Panc1 (cell line): ENCODE measurements at regions not wholly inside any gene's neighbourhood (a gene's known extent, or its start where the extent isn't known, plus 50 kb on each side); places are given as distances from the start of the nearest gene placed in this dataset.

Source experiments
- ATAC-seq: fragments of 200-7000 bp; cut with Tn5 transposase; 2 replicates; pipeline ENCODE4 v1.9.1; 2020; ENCODE audit warnings: mild to moderate bottlenecking, moderate library complexity
- BruUV-seq: library from RNA; stranded (reverse); fragments of 400-500 nt; replicated peaks from 2 replicates; lab custom pipeline; 2021; lab: Mats Ljungman, UMichigan
- CTCF ChIA-PET: fragments of 300-600 bp; sonication (Branson Sonifier 250); formaldehyde crosslinking; loops from one replicate; lab custom pipeline; 2022; ENCODE audit warnings: antibody characterized with exemption; lab: Charles Lee
- POLR2A ChIA-PET: fragments of 300-600 bp; sonication (Branson Sonifier 250); formaldehyde crosslinking; loops from one replicate; lab custom pipeline; 2022; ENCODE audit warnings: antibody characterized with exemption; lab: Charles Lee
- DNase-seq: peaks from one replicate; pipeline ENCODE4 v3.0.0-alpha.2; 2010; ENCODE audit warnings: low read depth, low spot score
- H3K27ac ChIP-seq: 2 replicates; pipeline ENCODE4 v1.5.1; 2011; ENCODE audit warnings: mild to moderate bottlenecking, low read length, inconsistent platforms
- H3K27me3 ChIP-seq: fragments of 200-500 bp; sonication (Bioruptor generic); 2 replicates; pipeline ENCODE4 v1.6.0; 2014; ENCODE audit warnings: low read length, inconsistent platforms; ENCODE audit not compliant: control insufficient read depth, insufficient read depth
- H3K36me3 ChIP-seq: fragments of 200-500 bp; sonication (Bioruptor generic); 2 replicates; pipeline ENCODE4 v1.5.1; 2014; ENCODE audit warnings: inconsistent platforms, mild to moderate bottlenecking, low read length, moderate library complexity; ENCODE audit not compliant: control insufficient read depth, insufficient read depth
- H3K4me1 ChIP-seq: 2 replicates; pipeline ENCODE4 v1.5.1; 2011; ENCODE audit warnings: inconsistent platforms, mild to moderate bottlenecking, low read length, moderate library complexity; ENCODE audit not compliant: control insufficient read depth, insufficient read depth
- H3K4me3 ChIP-seq, 2 experiments: 2 replicates each; pipeline ENCODE4 v1.5.1; 2011 to 2012; ENCODE audit warnings: low read depth in 2 of 2, low read length in 2 of 2, mild to moderate bottlenecking in 2 of 2, inconsistent platforms in 1 of 2, moderate library complexity in 1 of 2
- H3K9me3 ChIP-seq: fragments of 200-500 bp; sonication (Bioruptor generic); 2 replicates; pipeline ENCODE4 v1.5.1; 2014; ENCODE audit warnings: low read depth, mild to moderate bottlenecking, inconsistent platforms, low read length, moderate library complexity; ENCODE audit not compliant: control insufficient read depth, insufficient read depth
- POLR2AphosphoS5 ChIP-seq: IDR thresholded peaks from 2 replicates; pipeline ENCODE4 v1.6.1; 2012; ENCODE audit warnings: mild to moderate bottlenecking, low read depth, low read length, moderate library complexity
- SIN3A ChIP-seq: IDR thresholded peaks from 2 replicates; pipeline ENCODE4 v1.6.1; 2012; ENCODE audit warnings: low read depth, mild to moderate bottlenecking, low read length, moderate library complexity, borderline replicate concordance; ENCODE audit not compliant: insufficient read depth
- TCF7L2 ChIP-seq: IDR thresholded peaks from 2 replicates; pipeline ENCODE4 v1.6.1; 2011; ENCODE audit warnings: mild to moderate bottlenecking, low read depth, low read length, inconsistent platforms
- in situ Hi-C: cut with HindIII; loops from 2 replicates; pipeline ENCODE4 v1.10.0; 2016; ENCODE audit warnings: low sequenced_read_pairs, low pct_unique_long_range_greater_than_20kb
- intact Hi-C: fragments of 100-400 bp; cut with micrococcal nuclease; formaldehyde crosslinking; loops from one replicate; pipeline ENCODE4 v1.10.0; 2022; ENCODE audit not compliant: unreplicated experiment
- TF ChIP-seq, protein P1 (sequence below), 2 experiments: IDR thresholded peaks; 2 replicates each; pipeline ENCODE4 v1.6.1; 2011 to 2012; ENCODE audit warnings: low read depth in 2 of 2, control low read depth in 1 of 2, low read length in 1 of 2, mild to moderate bottlenecking in 1 of 2, moderate library complexity in 1 of 2; ENCODE audit not compliant: insufficient read depth in 1 of 2
- TF ChIP-seq, protein P2 (sequence below): fragments of 450-650 bp; IDR thresholded peaks from 2 replicates; pipeline ENCODE4 v1.5.1; 2017; ENCODE audit warnings: mild to moderate bottlenecking

DNA sequence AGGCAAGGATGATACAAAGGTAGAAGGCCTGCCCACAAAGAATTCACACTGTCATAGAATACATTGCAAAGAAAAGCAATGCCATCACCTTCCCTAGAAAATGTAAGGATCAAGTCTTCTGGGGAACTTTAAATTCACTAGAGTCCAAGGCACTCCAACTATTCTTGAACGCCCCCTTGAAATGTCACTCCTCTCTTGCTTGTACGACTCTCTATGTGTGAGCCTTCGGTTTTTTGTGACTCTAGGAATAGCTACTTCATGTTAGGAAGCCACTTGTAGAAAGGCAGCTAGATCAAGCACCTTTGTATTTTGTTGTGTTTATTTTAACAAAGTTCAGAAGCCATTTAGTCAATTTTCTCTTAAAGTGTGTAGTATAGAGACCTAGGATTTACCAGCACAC is 159.2 kb upstream of the ARID1B start:
- intact Hi-C loops = no loop called here
- no TSS peak for BruUV-seq
- ChIA-PET POLR2A (no interaction called here), CTCF (no interaction called here)
- H3K36me3 ChIP-seq = no peaks in the 10 kb centered on the region
- no peaks in the 10 kb centered on the region for H3K27me3 ChIP-seq
- no peak overlapping the region for H3K4me3 ChIP-seq
- H3K27ac ChIP-seq = no peak overlapping the region
- ATAC-seq (no peak), DNase-seq (no peak)
- TF ChIP-seq, protein P1, sequence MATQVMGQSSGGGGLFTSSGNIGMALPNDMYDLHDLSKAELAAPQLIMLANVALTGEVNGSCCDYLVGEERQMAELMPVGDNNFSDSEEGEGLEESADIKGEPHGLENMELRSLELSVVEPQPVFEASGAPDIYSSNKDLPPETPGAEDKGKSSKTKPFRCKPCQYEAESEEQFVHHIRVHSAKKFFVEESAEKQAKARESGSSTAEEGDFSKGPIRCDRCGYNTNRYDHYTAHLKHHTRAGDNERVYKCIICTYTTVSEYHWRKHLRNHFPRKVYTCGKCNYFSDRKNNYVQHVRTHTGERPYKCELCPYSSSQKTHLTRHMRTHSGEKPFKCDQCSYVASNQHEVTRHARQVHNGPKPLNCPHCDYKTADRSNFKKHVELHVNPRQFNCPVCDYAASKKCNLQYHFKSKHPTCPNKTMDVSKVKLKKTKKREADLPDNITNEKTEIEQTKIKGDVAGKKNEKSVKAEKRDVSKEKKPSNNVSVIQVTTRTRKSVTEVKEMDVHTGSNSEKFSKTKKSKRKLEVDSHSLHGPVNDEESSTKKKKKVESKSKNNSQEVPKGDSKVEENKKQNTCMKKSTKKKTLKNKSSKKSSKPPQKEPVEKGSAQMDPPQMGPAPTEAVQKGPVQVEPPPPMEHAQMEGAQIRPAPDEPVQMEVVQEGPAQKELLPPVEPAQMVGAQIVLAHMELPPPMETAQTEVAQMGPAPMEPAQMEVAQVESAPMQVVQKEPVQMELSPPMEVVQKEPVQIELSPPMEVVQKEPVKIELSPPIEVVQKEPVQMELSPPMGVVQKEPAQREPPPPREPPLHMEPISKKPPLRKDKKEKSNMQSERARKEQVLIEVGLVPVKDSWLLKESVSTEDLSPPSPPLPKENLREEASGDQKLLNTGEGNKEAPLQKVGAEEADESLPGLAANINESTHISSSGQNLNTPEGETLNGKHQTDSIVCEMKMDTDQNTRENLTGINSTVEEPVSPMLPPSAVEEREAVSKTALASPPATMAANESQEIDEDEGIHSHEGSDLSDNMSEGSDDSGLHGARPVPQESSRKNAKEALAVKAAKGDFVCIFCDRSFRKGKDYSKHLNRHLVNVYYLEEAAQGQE (IDR thresholded peaks at IDR 0.05; ENCODE audit: insufficient read depth in 1 of 2, low read depth in 2 of 2, low read length in 1 of 2) = no peak
- no peak for TF ChIP-seq POLR2AphosphoS5
- TF ChIP-seq SIN3A = no peak
- TF ChIP-seq, protein P2, sequence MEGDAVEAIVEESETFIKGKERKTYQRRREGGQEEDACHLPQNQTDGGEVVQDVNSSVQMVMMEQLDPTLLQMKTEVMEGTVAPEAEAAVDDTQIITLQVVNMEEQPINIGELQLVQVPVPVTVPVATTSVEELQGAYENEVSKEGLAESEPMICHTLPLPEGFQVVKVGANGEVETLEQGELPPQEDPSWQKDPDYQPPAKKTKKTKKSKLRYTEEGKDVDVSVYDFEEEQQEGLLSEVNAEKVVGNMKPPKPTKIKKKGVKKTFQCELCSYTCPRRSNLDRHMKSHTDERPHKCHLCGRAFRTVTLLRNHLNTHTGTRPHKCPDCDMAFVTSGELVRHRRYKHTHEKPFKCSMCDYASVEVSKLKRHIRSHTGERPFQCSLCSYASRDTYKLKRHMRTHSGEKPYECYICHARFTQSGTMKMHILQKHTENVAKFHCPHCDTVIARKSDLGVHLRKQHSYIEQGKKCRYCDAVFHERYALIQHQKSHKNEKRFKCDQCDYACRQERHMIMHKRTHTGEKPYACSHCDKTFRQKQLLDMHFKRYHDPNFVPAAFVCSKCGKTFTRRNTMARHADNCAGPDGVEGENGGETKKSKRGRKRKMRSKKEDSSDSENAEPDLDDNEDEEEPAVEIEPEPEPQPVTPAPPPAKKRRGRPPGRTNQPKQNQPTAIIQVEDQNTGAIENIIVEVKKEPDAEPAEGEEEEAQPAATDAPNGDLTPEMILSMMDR = no peak
- no peak for TF ChIP-seq TCF7L2
- H3K9me3 ChIP-seq = no peaks in the 10 kb centered on the region
- in situ Hi-C loops = no loop called here
- no peaks in the 10 kb centered on the region for H3K4me1 ChIP-seq

DNA sequence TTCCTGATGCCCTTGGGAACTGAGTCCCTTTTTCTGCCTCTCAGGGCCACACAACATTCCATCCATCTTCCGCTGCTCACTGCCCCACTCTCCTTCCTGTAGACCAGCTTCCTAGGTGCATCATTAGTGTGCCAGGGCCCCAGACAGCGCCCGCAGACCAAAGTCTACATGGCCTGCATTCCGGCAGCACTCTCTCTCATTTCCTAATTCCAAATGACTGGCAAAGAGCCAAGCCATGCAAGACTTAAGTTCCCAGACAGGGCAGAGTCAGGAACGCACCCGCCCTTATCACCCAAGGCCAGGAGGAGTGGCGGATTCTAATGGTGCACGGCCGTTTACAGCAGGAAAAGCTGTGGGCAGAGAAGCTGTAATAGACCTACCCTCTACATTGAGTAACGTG is 159.8 kb upstream of the ARID1B start:
- Histone ChIP-seq H3K4me1 (no peaks in the 10 kb centered on the region), H3K4me3 (no peak overlapping the region), H3K9me3 (0 out of 2 replicates have a peak, but pooled peaks cover 2% of the 10 kb centered on the region), H3K36me3 (no peaks in the 10 kb centered on the region), H3K27me3 (no peaks in the 10 kb centered on the region), H3K27ac (no peak overlapping the region)
- TF ChIP-seq SIN3A = no peak
- TF ChIP-seq, protein P1 (IDR thresholded peaks at IDR 0.05; ENCODE audit: insufficient read depth in 1 of 2, low read depth in 2 of 2, low read length in 1 of 2) = no peak
- TF ChIP-seq POLR2AphosphoS5 = no peak
- no peak for TF ChIP-seq TCF7L2
- TF ChIP-seq, protein P2 = no peak
- ATAC-seq = no peak
- intact Hi-C loops = no loop called here
- in situ Hi-C loops = no loop called here
- POLR2A ChIA-PET = no interaction called here
- no peak for DNase-seq
- BruUV-seq = no TSS peak
- CTCF ChIA-PET = no interaction called here
